GM21825 (cell line): ENCODE measurements at regions not wholly inside any gene's neighbourhood (a gene's known extent, or its start where the extent isn't known, plus 50 kb on each side); places are given as distances from the start of the nearest gene placed in this dataset.
"Not testable (repeated sequence)": the region's sequence is repeated elsewhere in the genome, so short reads cannot be mapped to it uniquely, and the experiment has no call there.

ENCODE experiments used
- ATAC-seq: cut with Tn5 transposase; IDR thresholded peaks from one replicate; pipeline ENCODE4 v1.9.1; 2021; ENCODE audit warnings: mild to moderate bottlenecking, moderate library complexity; ENCODE audit not compliant: unreplicated experiment

DNA sequence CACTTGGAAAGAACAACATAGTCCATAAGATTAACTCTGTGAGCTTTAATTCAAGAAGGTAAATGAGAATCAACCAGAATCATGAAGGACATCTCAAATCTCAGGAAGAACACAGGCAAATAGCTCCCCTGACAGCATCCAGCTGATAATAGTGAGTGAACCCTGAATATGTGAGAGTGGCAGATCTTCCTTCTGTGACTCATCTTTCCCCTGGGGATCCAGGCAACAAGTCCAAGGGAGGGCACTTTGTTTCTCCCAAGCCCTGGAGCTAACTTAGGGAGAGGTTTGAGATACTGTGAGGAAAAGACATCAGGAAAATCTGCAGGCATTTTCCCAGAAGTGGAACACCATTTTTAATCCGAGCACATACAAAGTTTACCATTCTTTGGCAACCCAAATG lies 763.9 kb upstream of the MGAT4C start:
- no peak for ATAC-seq

DNA sequence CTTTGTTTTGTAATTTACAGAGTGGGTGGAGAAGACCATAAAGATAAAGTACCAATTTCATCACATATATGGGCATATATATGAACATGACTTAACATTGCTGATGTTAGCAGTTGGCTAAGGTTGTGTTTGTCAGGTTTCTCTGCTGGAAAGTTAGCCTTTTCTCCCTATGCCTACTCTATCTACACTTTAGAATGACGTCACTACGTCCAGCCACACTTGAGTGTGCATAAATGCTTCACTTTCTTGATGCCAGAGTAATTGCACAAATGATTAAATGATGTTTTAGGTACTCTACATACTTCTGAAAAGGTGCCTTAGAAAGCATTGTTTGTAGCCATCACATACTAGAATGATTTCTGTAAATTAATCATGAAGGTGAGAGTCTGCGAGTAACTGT lies 759.2 kb upstream of the MGAT4C start:
- ATAC-seq = no peak

DNA sequence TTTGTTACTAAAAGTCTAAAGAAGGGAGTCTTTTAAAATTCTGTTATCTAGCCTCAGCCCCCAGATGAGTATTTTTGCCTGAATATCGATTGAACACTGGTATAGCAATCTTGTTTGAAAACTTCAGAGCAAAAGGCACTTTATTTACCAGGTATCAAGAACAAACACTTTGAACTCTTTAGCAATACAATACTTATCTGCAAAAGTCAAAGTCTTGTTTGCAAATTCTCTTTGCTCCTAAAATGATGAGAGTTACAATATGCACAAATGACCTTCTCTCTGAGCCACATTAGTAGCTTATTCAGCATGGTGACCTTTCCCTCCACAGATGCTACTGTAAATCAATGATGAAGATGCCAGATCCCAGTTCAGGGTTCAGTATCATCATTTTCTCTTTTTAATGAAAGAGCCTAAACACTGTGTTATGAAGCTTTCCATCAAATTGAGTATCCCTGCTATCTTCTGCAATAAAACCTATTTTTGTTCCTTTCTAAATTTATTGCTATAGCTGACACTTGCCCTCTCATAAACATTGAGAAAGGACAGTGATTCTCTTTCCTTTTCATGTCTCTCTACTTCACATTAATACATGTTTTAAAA lies 752.7 kb upstream of the MGAT4C start:
- ATAC-seq = no peak

DNA sequence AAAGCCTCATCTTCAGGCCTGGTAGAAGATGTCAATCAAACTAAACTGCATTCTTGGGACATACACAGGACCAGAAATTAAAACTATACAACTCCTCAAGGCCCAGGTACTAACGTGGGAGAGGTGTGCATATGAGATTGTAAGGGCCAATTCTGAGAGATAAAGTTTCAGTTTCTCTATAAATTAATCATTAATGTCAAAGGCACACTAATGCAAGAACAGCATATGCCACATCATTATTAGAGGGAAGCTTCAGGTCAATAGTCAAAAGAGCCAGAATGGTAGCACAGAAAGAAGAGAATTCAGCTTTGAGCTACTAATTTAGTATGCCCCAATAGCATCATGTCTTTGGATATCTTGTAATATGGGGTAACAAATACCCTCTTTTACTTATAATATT lies 744.9 kb upstream of the MGAT4C start:
- ATAC-seq = no peak

DNA sequence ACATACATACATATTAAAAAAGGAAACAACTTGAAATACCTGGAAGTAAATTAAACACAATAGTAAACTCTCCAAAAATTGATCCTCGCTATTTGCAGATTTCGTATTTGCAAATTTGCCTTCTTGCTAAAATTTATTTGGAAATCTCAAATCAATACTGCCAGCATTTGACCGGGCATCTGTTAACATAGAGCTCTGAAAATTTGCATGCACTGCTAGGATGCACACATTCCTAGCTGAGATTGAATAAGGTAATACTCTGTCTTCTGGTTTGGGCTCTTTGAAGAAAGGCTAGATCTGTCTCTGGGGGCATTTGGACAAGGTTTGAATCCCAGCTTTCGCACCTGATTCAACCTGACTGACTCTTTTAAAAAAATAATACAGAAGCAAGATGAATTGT lies 729.1 kb upstream of the MGAT4C start:
- ATAC-seq = no peak

DNA sequence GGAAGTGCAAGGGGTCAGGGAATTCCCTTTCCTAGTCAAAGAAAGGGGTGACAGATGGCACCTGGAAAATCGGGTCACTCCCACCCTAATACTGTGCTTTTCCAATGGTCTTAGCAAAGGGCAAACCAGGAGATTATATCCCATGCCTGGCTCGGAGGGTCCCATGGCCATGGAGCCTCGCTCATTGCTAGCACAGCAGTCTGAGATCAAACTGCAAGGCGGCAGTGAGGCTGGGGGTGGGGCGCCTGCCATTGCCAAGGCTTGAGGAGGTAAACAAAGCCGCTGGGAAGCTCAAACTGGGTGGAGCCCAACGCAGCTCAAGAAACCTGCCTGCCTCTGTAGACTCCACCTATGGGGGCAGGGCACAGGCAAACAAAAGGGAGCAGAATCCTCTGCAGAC lies 714.4 kb upstream of the MGAT4C start:
- not testable (repeated sequence) for ATAC-seq

DNA sequence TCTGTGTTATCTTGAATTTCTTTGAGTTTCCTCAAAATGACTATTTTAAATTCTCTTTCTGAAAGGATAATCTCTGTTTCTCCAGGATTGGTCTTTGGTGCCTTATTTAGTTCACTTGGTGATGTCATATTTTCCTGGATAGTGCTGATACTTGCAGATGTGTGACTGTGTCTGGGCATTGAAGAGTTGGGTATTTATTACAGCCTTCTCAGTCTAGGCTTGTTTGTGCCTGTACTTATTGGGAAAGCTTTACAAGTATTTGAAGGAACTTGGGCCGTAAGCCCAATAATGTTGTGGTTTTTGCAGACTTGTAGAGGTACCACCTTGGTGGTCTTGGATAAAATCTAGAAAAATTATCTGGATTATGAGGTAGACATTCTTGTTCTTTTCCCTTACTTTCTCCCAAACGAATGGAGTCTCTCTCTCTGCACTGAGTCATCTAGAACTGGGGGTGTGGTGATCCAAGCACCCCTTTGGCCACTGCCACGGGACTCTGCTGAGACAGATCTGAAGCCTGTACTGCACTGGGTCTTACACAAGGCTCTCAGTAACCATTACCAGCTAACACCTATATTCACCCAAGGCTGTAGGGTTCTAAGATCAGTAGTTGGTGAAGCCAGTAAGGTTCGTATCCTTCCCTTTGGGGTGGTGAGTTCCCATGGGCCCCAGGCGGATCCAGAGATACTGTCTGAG lies 703.7 kb upstream of the MGAT4C start:
- no peak for ATAC-seq

DNA sequence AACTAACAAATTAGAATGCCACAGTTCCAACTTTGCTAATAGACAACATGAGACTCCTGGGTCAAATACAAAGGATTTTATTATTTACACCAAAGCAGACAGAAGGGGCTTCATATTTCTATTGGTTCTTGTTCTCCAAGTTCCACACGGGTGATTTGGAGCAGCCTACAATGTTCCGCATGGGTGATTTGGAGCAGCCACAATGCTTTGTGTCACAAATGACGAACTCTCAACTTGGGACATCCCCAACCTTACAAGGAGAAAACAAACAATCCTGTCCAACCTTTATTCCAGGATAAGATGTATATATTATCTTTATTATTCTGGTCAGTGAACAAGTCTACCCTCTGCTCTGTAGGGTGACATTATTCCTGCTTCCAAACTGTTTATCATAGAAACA lies 694.3 kb upstream of the MGAT4C start:
- ATAC-seq = no peak

DNA sequence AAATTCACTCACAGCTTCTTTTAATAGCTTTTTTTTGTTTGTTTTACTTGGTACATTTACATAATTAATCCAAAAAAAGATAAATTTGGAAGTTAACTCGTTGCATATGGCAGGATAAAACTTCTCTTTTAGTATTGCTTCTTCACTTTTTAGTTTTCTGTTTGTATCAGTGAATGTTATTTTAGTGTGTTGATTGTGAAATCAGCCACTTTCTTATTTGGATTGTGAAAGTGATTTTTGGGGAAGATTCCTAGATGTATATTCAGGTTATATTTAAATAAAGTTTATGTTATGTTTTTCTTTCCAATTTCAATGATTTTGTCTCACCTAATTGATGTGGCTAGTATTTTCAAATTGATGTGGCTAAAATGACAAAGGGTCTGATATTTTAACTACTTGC lies 693.9 kb upstream of the MGAT4C start:
- no peak for ATAC-seq

DNA sequence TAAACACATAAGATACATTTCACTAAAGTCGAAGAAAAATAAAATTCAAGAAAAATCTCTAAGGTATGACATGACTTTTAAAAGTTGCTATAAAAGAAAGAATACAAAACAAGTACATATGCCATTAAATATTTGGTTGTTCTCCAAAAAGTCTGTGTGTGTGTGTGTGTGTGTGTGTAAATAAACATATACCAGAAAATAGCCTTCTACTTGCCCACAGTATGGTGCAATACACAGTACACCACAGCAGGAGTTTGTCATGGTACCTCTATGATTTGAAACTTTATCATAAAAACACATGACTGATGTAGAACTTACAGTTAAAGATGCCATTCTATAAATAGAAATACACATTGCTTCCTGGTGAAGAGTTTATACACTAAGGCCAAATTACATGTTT lies 692.7 kb upstream of the MGAT4C start:
- ATAC-seq = no peak

DNA sequence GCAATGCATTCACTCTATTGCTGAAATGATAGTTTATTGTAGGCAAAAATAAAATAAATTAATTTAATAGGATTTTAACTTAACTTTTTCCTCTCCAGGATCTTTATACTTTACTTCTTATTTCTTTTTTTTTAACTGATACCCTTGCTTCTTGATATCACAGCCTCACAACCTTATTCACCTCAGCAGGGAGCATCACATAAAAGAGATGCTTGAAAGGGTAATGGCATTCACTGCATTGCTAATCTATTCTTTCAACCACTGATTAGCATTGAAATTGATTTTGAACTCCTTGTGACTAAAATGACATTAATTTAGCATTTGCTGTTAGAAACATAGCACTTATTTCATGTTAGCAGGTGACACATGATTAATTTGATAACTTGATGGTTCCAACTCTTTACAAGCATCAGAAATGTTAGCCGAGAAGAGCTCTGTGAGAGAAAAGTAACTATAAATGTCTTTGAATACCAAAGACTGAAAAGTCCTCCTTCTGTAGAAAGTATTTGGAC lies 689.5 kb upstream of the MGAT4C start:
- no peak for ATAC-seq

DNA sequence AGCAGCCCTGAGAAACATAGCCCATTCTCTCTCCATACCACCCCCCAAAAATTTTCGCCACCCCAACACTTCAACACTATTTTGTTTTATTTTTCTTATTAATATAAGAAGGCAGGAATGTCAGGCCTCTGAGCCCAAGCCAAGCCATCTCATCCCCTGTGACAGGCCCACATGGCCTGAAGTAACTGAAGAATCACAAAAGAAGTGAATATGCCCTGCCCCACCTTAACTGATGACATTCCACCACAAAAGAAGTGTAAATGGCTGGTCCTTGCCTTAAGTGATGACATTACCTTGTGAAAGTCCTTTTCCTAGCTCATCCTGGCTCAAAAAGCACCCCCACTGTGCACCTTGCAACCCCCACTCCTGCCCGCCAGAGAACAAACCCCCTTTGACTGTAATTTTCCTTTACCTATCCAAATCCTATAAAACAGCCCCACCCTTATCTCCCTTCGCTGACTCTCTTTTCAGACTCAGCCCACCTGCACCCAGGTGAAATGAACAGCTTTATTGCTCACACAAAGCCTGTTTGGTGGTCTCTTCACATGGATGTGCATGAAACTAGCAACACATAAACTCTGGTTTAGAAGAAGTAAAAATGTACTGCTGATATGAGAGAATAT lies 688.1 kb upstream of the MGAT4C start:
- ATAC-seq = not testable (repeated sequence)

DNA sequence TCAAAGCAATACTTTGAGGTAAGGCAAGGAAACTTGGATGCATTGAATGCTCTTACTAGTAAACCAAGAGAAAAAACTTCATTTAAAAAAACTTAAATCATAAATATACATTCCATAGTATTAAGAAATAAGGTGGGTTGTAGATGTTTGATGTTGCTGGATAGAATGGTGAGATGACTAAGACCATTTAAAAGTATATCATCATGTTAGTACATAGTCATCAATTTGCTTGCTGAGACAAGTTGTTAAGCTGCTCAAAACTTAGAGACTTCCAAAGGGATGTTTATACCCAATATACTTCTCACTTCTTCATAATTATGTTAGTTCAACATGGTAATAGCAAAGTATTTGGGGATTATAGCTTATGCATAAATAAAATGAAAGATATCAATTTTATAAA lies 675.5 kb upstream of the MGAT4C start:
- ATAC-seq = no peak

DNA sequence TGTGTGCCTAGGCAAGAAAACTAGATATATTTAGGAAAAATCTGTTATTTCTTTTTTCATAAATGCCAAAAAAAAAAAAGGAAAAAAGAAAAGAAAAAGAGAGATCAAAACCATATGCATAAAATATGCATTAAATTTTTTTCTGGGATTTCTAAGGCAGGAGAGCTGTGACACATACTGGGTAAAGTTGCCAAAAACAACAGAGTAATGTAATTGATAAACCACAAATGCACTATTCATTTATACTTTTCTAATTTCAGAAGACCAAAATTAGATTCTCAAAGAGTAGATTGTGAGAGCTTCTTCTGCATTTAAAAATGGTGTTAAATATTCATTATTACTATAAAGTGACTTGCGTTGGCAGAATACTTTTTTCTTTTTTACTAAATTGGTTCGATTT lies 673.8 kb upstream of the MGAT4C start:
- no peak for ATAC-seq

DNA sequence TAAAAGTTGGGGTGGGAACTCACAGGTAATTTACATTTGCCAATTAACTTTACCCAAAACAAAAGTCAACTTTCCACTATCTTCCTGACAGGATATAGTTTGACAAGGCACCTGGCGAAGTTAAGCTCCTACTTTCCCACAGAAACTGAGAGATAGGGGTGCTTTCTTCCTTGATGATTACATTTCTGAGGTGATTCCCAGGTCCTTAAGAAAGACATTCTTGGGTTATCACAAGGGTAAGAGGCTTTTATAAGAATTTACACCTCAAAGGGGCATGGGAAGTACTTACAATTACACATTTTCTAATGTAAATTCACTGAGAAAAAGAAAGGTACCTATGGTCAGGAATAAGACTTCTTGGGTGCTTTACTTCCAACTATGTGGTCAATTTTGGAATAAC lies 660.9 kb upstream of the MGAT4C start:
- no peak for ATAC-seq

DNA sequence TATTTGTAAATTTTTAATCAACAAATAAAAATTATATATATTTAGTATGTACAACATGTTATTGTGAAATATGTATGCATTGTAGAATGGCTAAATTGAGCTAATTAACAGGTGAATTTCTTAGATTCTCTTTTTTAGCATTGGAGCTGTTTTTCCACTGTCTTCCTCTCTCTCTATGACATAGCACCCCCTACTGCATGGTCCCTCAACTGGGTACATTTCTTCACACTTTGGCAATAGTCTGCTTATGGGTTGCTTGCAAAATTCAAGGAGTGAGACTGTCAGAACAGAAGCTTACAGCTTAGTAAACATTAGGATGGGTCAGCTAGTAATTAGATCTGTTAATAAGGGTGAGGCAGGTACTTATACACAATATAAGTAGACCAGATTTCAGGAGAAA lies 658.5 kb upstream of the MGAT4C start:
- no peak for ATAC-seq

DNA sequence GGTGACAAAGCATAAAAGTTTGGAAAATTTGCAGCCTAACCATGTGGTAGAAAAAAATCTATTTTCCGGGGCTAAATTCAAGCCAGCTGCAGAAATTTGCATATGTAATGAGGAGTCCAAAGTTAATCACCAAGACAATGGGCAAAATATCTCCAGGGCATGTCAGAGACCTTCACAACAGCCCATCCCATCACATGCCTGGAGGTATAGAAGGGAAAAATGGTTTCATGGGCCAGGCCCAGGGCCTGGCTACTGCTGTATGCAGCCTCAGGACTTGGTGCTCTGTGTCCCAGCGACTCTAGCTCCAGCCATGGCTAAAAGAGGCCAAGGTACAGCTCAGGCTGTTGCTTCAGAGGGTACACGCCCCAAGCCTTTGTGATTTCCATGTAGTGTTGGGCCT lies 655.8 kb upstream of the MGAT4C start:
- ATAC-seq = no peak

DNA sequence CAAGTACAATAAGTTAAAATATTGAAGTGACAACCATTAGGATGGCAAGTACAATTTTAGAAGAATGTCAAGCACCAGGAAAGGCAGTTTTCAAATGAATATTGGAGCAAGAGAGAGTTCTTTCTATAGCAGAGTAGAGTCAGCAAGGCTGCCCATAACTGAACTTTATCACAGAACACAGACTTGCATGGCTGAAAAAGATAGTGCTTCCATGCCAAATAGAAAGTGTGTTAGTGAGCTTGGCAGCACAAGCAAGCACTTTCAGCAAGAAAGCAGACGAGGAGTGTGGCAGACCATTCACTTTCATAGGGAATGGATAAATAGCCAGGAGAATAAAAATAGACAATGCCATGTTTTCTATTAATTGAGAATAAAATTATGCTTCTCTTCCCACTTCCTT lies 647.0 kb upstream of the MGAT4C start:
- ATAC-seq = no peak

DNA sequence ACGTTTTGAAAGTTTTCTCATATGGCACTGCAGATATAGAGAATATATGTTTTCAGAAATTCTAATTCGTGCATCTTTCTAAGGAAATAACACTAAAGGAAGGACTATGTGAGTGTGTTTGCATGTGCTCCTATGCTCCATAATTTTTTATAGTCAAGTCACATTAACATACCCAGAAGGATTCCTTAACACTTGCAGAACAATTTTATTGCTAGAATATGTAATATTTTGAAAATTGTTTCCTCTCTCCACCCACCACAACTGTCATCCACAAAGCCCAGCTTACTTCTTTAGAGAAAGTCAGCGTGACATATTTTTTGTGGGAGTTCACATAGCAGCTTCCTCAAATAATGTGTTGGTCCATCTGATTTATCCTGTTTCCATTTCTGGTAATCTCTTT lies 604.6 kb upstream of the MGAT4C start:
- no peak for ATAC-seq

DNA sequence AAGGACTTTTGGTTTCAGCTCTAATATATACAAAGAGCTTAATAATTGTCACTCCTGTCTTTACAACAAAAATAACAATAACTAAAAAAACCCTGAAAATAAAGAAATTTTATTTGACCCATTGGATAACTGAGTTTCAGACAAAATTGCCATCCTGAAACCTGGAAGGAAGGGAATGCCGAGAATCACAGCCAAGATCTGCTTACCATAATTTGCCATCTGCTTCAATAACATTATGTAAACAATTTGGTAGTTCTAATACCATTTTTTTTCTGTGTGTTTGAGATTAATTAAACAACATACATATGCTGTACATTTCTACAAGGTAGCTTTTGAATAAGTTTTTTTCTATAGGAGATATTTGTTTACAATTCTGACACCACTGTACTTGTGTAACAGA lies 596.3 kb upstream of the MGAT4C start:
- no peak for ATAC-seq

DNA sequence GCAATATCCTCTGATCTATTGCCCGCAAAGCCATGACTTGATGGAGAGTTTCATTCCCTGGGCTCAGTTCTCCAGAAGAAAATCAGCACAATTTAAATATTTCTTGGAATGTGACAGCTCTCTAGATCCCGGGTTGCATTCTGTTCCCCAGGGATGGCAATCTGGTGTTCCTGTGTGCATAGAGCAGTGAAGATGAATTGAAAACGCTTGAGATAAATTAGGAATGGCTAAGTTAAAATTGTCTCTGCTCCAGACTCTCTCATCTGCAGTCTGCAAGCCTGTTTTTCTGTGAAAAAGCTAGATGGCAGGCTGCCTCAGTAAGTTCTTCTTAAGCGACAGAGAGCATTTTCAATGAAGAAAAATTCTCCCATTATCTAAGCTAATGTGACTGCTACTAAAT lies 582.5 kb upstream of the MGAT4C start:
- ATAC-seq = no peak

DNA sequence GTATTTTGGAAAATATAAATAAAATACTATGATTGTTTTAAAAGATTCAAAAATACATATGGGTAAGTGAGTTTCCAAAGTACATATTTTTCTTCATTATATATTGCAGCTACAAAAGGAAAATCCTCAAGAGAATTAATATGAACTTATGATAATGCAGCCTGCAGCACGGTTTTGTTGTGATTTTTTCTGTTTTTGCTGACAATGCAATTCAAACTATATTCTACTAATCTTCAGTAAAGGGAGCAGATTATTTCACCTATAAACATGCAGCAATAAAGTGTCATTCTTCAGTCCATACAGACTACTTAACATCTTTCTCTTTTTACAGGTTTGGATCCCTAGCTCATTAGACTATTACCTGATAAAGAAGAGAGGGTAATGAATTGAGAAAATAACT lies 582.1 kb upstream of the MGAT4C start:
- ATAC-seq = no peak
